ENCODE measurements at regions not wholly inside any gene's neighbourhood (a gene's known extent, or its start where the extent isn't known, plus 50 kb on each side); places are given as distances from the start of the nearest gene placed in this dataset.

- no peak for DNase-seq
Observed at GRCh38 chr17:55668312-55668920, 54.2 kb downstream of the TMEM100 start.

- DNase-seq: peak; percentile 81 to 96
Observed at GRCh38 chr17:55666806-55667205, 55.9 kb downstream of the TMEM100 start.

GRCh38 chr17:55664287-55664686, 58.4 kb downstream of the TMEM100 start:
- peak; percentile 64 to 66 for DNase-seq

GRCh38 chr17:55663400-55663799, 59.3 kb downstream of the TMEM100 start:
- peak; percentile 68 to 83 for DNase-seq

DNA sequence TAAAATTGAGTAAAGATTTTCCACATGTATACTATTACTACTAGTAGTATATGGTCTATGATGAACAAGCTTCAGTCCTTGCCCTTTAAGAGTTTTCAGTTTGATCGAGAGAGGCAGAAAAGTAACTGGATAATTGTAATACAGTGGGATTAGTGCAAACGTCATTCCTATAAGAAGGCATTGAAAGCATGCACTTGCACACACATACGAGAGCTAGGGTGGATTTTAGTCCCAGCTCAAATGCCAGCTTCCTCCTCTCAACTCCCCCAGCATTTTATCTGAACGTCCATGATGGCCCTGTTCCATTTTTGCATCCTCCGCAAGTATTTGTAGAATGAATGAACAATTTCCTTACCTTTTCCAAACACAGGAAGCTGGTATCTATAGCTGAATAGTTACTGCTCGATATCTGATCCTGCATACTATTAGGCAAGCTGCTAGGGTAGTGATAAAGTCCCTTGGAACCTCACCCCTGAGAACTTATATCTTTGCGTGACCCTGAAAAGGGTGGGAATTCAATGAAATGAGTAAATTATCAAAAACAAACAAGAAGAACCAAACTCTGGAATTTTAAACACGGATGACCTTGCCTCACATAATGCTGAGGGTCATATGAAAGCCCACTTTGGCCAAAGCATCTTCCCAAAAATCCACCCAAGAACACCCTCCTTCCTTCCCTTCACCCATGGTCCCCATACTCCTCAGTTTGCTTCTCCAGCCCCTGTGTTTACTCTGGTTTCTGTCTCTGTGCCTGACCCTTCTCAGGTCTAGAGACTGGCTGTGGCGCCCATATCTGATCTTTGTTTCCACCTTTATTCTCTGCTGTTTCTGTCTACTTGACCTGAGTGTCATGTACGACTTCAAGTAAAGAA, 60.5 kb downstream of the TMEM100 start:
- no peak for DNase-seq

DNA sequence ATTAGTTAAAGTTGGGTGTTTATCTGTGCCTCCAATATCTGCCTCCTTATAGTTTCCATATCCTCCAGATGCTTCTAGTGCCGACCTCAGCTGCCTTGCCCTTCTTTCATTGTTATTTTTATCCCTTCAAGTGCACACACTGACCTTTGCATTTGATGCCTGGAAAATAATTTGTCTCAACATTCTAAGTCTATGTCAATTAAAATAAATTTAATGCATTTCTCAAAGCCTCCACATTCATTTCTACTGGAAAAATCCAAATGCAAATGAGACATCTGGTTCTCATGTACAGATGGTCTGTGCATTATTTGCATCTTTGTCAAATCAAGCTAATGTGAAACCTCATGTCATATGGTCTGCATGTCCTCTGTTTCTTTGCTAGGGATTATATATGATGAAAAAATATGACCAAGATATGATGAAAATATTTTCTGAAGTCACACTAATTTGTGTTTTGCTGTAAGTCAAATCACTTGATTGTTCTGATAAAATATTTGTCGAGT, 61.4 kb downstream of the TMEM100 start:
- DNase-seq: no peak

- peak in 1 of 2 donors; percentile 17 for DNase-seq
Observed at GRCh38 chr17:55660178-55660886, 62.3 kb downstream of the TMEM100 start.

DNA sequence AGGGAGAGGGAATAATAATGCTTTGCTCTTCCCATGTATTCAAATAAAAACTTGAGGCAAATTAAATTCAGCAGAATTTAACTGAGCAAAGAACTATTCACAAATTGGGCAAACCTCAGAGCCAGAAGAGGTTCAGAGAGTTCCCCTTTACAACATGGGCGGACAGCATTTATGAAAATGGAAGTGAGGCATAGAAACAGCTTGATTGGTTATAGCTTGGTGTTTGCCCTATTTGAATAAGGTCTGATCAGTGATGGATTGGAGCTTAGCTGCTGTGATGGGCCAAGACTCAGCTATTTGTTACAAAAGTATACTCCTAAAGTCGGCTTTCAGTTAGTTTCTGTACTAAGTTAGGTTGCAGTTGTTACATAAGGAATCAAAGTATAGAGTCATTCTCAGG, 63.0 kb downstream of the TMEM100 start:
- DNase-seq: peak in 1 of 2 donors; percentile 33

- DNase-seq: no peak
Observed at GRCh38 chr17:55655777-55656176, 66.9 kb downstream of the TMEM100 start.

DNA sequence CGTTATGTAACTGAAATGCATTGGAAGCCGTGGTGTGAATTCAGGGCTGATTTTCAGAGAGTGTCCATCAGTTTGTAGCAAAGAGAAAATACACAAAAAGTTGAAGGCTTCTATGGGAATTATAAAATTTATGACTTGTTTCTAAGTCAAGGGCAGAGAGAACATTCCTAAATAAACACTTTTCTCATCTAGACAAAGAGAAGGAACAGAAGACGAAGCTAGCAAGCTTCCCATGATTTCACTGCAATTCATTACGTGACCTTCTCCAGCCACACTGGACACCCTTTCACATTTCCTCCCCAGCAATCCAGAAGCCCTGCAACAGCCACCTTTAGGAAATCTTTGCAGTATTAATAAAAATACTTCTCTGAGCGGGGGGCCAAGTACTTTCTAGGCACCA, 67.8 kb downstream of the TMEM100 start:
- no peak for DNase-seq

- no peak for DNase-seq
Observed at GRCh38 chr17:55654022-55654421, 68.6 kb downstream of the TMEM100 start.

- DNase-seq: no peak
Observed at GRCh38 chr17:55652825-55653224, 69.8 kb downstream of the TMEM100 start.

DNA sequence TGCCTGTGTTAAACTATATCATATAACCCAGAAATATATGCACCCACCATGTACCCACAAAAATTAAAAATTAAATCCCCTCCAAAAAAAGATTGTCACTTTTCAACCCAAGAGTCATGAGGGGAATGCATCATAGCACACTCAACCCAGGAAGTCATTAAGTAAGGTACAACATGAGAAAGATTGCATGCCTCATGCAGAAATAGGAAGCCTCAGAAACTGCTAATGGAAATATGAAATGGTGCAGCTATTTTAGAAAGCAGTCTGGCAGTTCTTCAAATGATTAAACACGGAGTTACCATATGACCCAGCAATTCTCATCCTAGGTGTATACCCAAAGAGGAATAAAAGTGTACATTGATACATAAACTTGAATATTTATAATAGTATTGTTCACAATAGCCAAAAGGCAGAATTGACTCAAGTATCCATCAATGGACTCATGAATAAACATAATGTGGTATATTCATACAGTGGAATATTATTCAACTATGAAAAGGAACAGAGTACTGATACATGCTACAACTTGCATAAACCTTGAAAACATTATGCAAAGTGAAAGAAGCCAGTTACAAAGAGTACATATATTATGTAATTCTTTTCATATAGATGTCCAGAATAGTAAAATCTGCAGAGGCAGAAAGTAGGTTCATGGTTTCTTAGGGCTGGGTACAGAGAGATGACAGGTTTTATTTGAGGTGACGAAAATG, 70.4 kb downstream of the TMEM100 start:
- DNase-seq: peak in 1 of 2 donors; percentile 50

DNA sequence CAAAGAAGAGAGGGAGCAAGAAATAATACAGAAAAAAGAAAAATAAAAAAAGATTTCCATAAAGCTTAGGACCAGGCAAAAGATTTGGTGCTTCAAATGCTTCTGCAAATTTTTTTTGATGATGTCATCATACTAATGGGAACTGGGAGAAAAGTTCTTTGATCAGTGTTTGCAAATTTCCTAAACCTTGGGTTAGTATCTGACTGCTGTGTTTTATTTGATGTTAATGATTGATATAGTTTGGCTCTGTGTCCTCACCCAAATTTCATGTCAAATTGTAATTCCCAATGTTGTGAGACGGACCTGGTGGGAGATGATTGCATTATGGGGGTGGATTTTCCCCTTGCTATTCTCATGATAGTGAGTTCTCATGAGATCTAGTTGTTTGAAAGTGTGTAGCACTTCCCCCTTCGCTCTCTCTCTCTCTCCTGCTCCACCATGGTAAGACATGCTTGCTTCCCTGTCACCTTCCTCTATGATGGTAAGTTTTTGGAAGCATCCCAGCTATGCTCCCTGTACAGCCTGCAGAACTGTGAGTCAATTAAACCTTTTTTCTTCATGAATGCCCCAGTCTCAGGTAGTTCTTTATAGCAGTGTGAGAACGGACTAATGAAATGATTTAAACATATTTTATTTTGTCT, 72.6 kb downstream of the TMEM100 start:
- DNase-seq: peak; percentile 68 to 85

DNA sequence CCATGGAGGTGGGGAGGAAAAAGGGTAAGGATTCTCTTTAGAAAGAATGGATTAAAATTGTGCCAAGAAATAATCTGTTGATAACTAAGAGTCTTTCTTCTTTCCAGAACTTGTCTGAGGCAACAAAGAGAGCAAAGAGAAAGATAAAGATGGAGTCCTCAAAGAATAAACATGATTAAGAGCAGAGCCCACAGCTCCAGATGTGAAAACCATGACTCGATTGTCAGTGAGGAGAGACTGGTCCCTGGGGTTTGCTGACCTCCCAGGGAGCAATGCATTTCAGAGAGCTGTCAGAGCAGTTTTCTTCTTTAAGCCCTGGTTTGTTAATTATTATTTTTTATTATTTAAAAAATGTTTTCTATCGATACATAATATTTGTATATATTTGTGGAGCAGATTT, 74.6 kb downstream of the TMEM100 start:
- no peak for DNase-seq

- DNase-seq: no peak
Observed at GRCh38 chr17:55645361-55645760, 77.3 kb downstream of the TMEM100 start.

- no peak for DNase-seq
Observed at GRCh38 chr17:55644346-55644745, 78.3 kb downstream of the TMEM100 start.

GRCh38 chr17:55642741-55643140, 79.9 kb downstream of the TMEM100 start:
- DNase-seq: no peak

GRCh38 chr17:55641676-55642081, 81.0 kb downstream of the TMEM100 start:
- DNase-seq: peak; percentile 84 to 85

DNA sequence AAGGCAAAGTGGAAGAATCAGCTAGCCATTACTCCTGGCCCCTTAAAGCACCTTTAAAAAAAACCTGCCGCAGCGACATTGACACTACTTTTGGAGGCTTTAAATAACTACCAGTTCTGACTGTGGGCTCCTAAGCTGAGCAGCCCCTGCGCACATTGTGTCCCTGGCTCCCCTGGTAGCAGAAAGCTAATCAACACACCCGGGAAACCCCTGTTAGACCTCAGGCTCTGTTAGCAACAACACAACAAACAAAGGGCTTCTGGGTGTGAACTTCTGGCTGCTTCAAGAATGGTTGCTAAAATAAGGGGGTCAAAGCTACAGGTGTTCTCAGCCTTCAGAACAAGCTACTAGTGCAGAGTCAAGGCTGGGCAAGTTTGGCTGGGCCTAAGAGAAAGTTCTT, 83.6 kb downstream of the TMEM100 start:
- DNase-seq: no peak

DNA sequence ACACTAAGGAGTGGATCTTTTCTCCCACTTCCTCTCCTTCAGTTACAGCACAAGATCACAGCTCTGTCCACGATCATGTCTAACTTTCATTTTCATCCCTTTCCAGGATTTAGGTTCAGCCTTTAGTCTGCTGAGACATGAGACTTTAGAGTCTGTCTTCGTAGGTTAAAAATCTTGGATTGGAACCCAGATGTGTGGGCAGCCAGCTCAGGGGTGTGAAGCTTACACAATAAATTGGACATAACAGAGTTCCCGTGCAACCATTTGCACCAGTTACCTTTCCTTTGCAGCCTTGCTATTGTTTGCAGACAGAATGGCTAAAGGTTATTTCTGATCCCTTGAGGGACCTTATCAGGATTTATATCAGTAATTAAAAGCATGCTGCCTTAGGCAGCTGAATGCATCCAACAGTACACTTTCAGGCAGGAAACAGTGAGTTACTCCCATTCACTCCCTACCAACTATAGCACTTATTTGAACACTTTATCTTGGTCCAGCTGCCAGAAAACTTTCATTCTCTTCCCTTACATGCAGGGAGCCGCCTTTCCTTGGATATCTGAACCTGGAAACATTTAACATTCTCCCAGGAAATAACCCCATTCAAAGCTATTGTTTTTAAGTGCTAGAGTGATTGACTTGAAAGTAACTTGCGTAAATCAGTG, 87.3 kb downstream of the TMEM100 start:
- peak; percentile 6 to 11 for DNase-seq

- DNase-seq: no peak
Observed at GRCh38 chr17:55634702-55635101, 88.0 kb downstream of the TMEM100 start.

Data from inflammatory macrophage treated with lipopolysaccharide for 1 hour (primary cell).